ENCODE measurements at regions not wholly inside any gene's neighbourhood (a gene's known extent, or its start where the extent isn't known, plus 50 kb on each side); places are given as distances from the start of the nearest gene placed in this dataset.

- DNase-seq (ENCODE audit: extremely low read depth, low read depth) = no peak
- H3K4me3 ChIP-seq (replicated peaks; ENCODE audit: low read depth, low read length) = no peak overlapping the region
- TF ChIP-seq CTCF (IDR thresholded peaks at IDR 0.05; ENCODE audit: low read depth, low read length, missing control alignments) = no peak
These were observed 92.5 kb upstream of the FMN2 start for GRCh38 chr1:239999170-239999569.

GRCh38 chr1:240000634-240001033, 91.0 kb upstream of the FMN2 start:
- no peak for TF ChIP-seq CTCF (IDR thresholded peaks at IDR 0.05; ENCODE audit: low read depth, low read length, missing control alignments)
- no peak overlapping the region for H3K4me3 ChIP-seq (replicated peaks; ENCODE audit: low read depth, low read length)
- no peak for DNase-seq (ENCODE audit: extremely low read depth, low read depth)

- DNase-seq (ENCODE audit: extremely low read depth, low read depth) = no peak
- TF ChIP-seq CTCF (IDR thresholded peaks at IDR 0.05; ENCODE audit: low read depth, low read length, missing control alignments) = no peak
- no peak overlapping the region for H3K4me3 ChIP-seq (replicated peaks; ENCODE audit: low read depth, low read length)
These were observed 90.4 kb upstream of the FMN2 start for GRCh38 chr1:240001177-240001740.

GRCh38 chr1:240004086-240004749, 87.5 kb upstream of the FMN2 start:
- TF ChIP-seq CTCF (IDR thresholded peaks at IDR 0.05; ENCODE audit: low read depth, low read length, missing control alignments) = peak; percentile 92
- no peak overlapping the region for H3K4me3 ChIP-seq (replicated peaks; ENCODE audit: low read depth, low read length)
- peak; percentile 16 for DNase-seq (ENCODE audit: extremely low read depth, low read depth)

GRCh38 chr1:240005997-240006650, 85.6 kb upstream of the FMN2 start:
- H3K4me3 ChIP-seq (replicated peaks; ENCODE audit: low read depth, low read length) = no peak overlapping the region
- no peak for TF ChIP-seq CTCF (IDR thresholded peaks at IDR 0.05; ENCODE audit: low read depth, low read length, missing control alignments)
- no peak for DNase-seq (ENCODE audit: extremely low read depth, low read depth)

- H3K4me3 ChIP-seq (replicated peaks; ENCODE audit: low read depth, low read length) = no peak overlapping the region
- DNase-seq (ENCODE audit: extremely low read depth, low read depth) = no peak
- no peak for TF ChIP-seq CTCF (IDR thresholded peaks at IDR 0.05; ENCODE audit: low read depth, low read length, missing control alignments)
These were observed 83.4 kb upstream of the FMN2 start for GRCh38 chr1:240008298-240008697.

All from HFF-Myc (cell line).